Smooth muscle cell of the brain vasculature (primary cell): ENCODE measurements at regions not wholly inside any gene's neighbourhood (a gene's known extent, or its start where the extent isn't known, plus 50 kb on each side); places are given as distances from the start of the nearest gene placed in this dataset.
A peak's percentile ranks its signal among the peaks of the same experiment; 100 is the strongest.

ENCODE experiments used
- DNase-seq: peaks from one replicate; pipeline ENCODE4 v3.0.0-alpha.2; 2012; ENCODE audit warnings: low read depth, low spot score

- DNase-seq, result no peak
These were observed 446.0 kb upstream of the TNP1 start for GRCh38 chr2:217305882-217306281.

GRCh38 chr2:217304582-217304981 is 444.7 kb upstream of the TNP1 start:
- no peak for DNase-seq

GRCh38 chr2:217302856-217303255 is 443.0 kb upstream of the TNP1 start:
- DNase-seq, result no peak

GRCh38 chr2:217301142-217301925 is 441.5 kb upstream of the TNP1 start:
- no peak for DNase-seq

- no peak for DNase-seq
These were observed 439.7 kb upstream of the TNP1 start for GRCh38 chr2:217299590-217299989.

GRCh38 chr2:217297096-217297495 is 437.2 kb upstream of the TNP1 start:
- DNase-seq, result no peak

GRCh38 chr2:217294818-217295217 is 435.0 kb upstream of the TNP1 start:
- no peak for DNase-seq

- no peak for DNase-seq
These were observed 434.3 kb upstream of the TNP1 start for GRCh38 chr2:217294211-217294610.

- no peak for DNase-seq
These were observed 433.7 kb upstream of the TNP1 start for GRCh38 chr2:217293607-217294006.

GRCh38 chr2:217293046-217293445 is 433.2 kb upstream of the TNP1 start:
- DNase-seq, result no peak

GRCh38 chr2:217291259-217291658 is 431.4 kb upstream of the TNP1 start:
- DNase-seq, result no peak

- no peak for DNase-seq
These were observed 430.6 kb upstream of the TNP1 start for GRCh38 chr2:217290467-217290866.

GRCh38 chr2:217289907-217290280 is 430.0 kb upstream of the TNP1 start:
- no peak for DNase-seq

GRCh38 chr2:217289177-217289906 is 429.5 kb upstream of the TNP1 start:
- DNase-seq, result no peak

- no peak for DNase-seq
These were observed 428.7 kb upstream of the TNP1 start for GRCh38 chr2:217288472-217289063.

GRCh38 chr2:217286833-217287232 is 427.0 kb upstream of the TNP1 start:
- DNase-seq, result no peak

GRCh38 chr2:217285926-217286325 is 426.1 kb upstream of the TNP1 start:
- no peak for DNase-seq

- peak; percentile 72 for DNase-seq
These were observed 423.6 kb upstream of the TNP1 start for GRCh38 chr2:217283460-217283859.

- DNase-seq, result no peak
These were observed 422.7 kb upstream of the TNP1 start for GRCh38 chr2:217282531-217282930.

- no peak for DNase-seq
These were observed 419.7 kb upstream of the TNP1 start for GRCh38 chr2:217279556-217279955.

- no peak for DNase-seq
These were observed 419.3 kb upstream of the TNP1 start for GRCh38 chr2:217279140-217279539.

- DNase-seq, result no peak
These were observed 418.0 kb upstream of the TNP1 start for GRCh38 chr2:217277646-217278398.
